GM12878 (cell line): ENCODE measurements at regions not wholly inside any gene's neighbourhood (a gene's known extent, or its start where the extent isn't known, plus 50 kb on each side); places are given as distances from the start of the nearest gene placed in this dataset.

Experiments
- ATAC-seq: fragments of 200-7000 bp; cut with Tn5 transposase; 3 replicates; pipeline ENCODE4 v1.9.1; 2020; ENCODE audit warnings: mild to moderate bottlenecking, moderate library complexity
- BruUV-seq: library from RNA; stranded (reverse); fragments of 400-500 nt; replicated peaks from 2 replicates; lab custom pipeline; 2021; lab: Mats Ljungman, UMichigan
- CTCF ChIA-PET: fragments of 300-600 bp; sonication (Branson Sonifier 250); formaldehyde crosslinking; extraction: SDS; loops from one replicate; lab custom pipeline; 2021; ENCODE audit warnings: inconsistent platforms; lab: Yijun Ruan, JAX
- POLR2A ChIA-PET: fragments of 350-600 bp; formaldehyde crosslinking; extraction: SDS; loops from one replicate; lab custom pipeline; 2021; ENCODE audit warnings: inconsistent platforms; lab: Charles Lee
- RAD21 ChIA-PET: fragments of 300-600 bp; sonication (Branson Sonifier 250); formaldehyde crosslinking; loops from one replicate; lab custom pipeline; 2023; ENCODE audit warnings: antibody characterized with exemption; ENCODE audit not compliant: unreplicated experiment; lab: Charles Lee
- SMC1A ChIA-PET: fragments of 300-600 bp; sonication (Branson Sonifier 250); formaldehyde crosslinking; loops from one replicate; lab custom pipeline; 2023; ENCODE audit not compliant: unreplicated experiment, uncharacterized antibody; lab: Charles Lee
- DNase-seq: peaks from one replicate; pipeline ENCODE4 v3.0.0-alpha.2; 2011; ENCODE audit warnings: low read depth, low spot score
- FAIRE-seq: peaks from 3 replicates; lab custom pipeline; 2011; peaks lifted over from hg19 to GRCh38; lab: Jason Lieb, UNC
- H2AFZ ChIP-seq: 2 replicates; pipeline ENCODE4 v1.6.0; 2011; ENCODE audit warnings: low read depth, low read length, control low read depth; ENCODE audit not compliant: control insufficient read depth
- H3K27ac ChIP-seq: 2 replicates; pipeline ENCODE4 v1.5.1; 2011; ENCODE audit warnings: control low read depth; ENCODE audit not compliant: control insufficient read depth, insufficient read depth
- H3K27me3 ChIP-seq, 2 experiments: replicated peaks in 1 of 2; 2 replicates each; pipeline versions ENCODE4 v1.6.0 to v1.6.1; 2011; ENCODE audit warnings: low read length in 1 of 2; ENCODE audit not compliant: control insufficient read depth in 2 of 2, insufficient read depth in 2 of 2
- H3K36me3 ChIP-seq, 2 experiments: 2 replicates each; pipeline ENCODE4 v1.5.1; 2011; ENCODE audit warnings: low read length in 1 of 2; ENCODE audit not compliant: control insufficient read depth in 2 of 2, insufficient read depth in 2 of 2
- H3K4me1 ChIP-seq: 2 replicates; pipeline ENCODE4 v1.6.1; 2011; ENCODE audit warnings: mild to moderate bottlenecking, low read length, moderate library complexity, mixed read lengths; ENCODE audit not compliant: control insufficient read depth, insufficient read depth
- H3K4me2 ChIP-seq: 2 replicates; pipeline ENCODE4 v1.6.0; 2011; ENCODE audit warnings: control low read depth; ENCODE audit not compliant: control insufficient read depth, insufficient read depth
- H3K4me3 ChIP-seq: fragments of 200-600 bp; sonication (generic); 2 replicates; pipeline ENCODE4 v1.5.1; 2016
- H3K79me2 ChIP-seq: 2 replicates; pipeline ENCODE4 v1.6.0; 2011; ENCODE audit warnings: low read length; ENCODE audit not compliant: control insufficient read depth, insufficient read depth
- H3K9ac ChIP-seq: 2 replicates; pipeline ENCODE4 v1.8.0; 2011; ENCODE audit warnings: low read length, control low read depth, mixed read lengths; ENCODE audit not compliant: control insufficient read depth, insufficient read depth
- H3K9me3 ChIP-seq: replicated peaks from 3 replicates; pipeline ENCODE4 v1.5.1; 2011; ENCODE audit warnings: mild to moderate bottlenecking, low read length; ENCODE audit not compliant: control insufficient read depth, insufficient read depth
- H4K20me1 ChIP-seq: 2 replicates; pipeline ENCODE4 v1.6.0; 2011; ENCODE audit not compliant: control insufficient read depth, insufficient read depth
- CBFB ChIP-seq: IDR thresholded peaks from 2 replicates; pipeline ENCODE4 v1.6.1; 2016; ENCODE audit warnings: antibody characterized with exemption, low read depth
- HDAC2 ChIP-seq: fragments of 200-600 bp; sonication (generic); IDR thresholded peaks from 2 replicates; pipeline ENCODE4 v1.6.1; 2017
- NFYA ChIP-seq: IDR thresholded peaks from 2 replicates; pipeline ENCODE4 v1.6.1; 2011; ENCODE audit warnings: low read depth, mild to moderate bottlenecking, low read length, improper control_type of control experiment, borderline replicate concordance
- POLR2AphosphoS2 ChIP-seq: IDR thresholded peaks from 2 replicates; pipeline ENCODE4 v1.6.1; 2011; ENCODE audit warnings: low read depth, mild to moderate bottlenecking, low read length, improper control_type of control experiment, moderate library complexity
- RFX5 ChIP-seq: IDR thresholded peaks from 2 replicates; pipeline ENCODE4 v1.6.1; 2011; ENCODE audit warnings: low read depth, low read length, improper control_type of control experiment
- SMAD5 ChIP-seq: IDR thresholded peaks from 2 replicates; pipeline ENCODE4 v1.6.1; 2016; ENCODE audit warnings: antibody characterized with exemption, low read depth
- SPI1 ChIP-seq: IDR thresholded peaks from 2 replicates; pipeline ENCODE4 v1.6.1; 2011; ENCODE audit warnings: low read depth, mild to moderate bottlenecking, low read length, moderate library complexity, borderline replicate concordance; ENCODE audit not compliant: insufficient read depth
- SREBF2 ChIP-seq: IDR thresholded peaks from 2 replicates; pipeline ENCODE4 v1.6.1; 2012; ENCODE audit warnings: mild to moderate bottlenecking, low read length
- ZSCAN29 ChIP-seq: fragments of 450-650 bp; IDR thresholded peaks from 2 replicates; pipeline ENCODE4 v1.6.1; 2017; ENCODE audit warnings: mild to moderate bottlenecking, moderate library complexity
- WGBS: methylation state at CpG from one replicate; pipeline ENCODE4 v1.1.6; 2016; ENCODE audit warnings: low lambda C conversion rate; ENCODE audit not compliant: insufficient replicate concordance, insufficient coverage; ENCODE audit errors: missing lambda C conversion rate; 5-methylcytosine and 5-hydroxymethylcytosine counted together
- in situ Hi-C: fragments of 300-500 bp; cut with MboI; formaldehyde crosslinking; loops from 9 replicates; pipeline ENCODE4 v1.14.3; 2018; ENCODE audit warnings: mixed read lengths
- intact Hi-C: fragments of 100-400 bp; cut with micrococcal nuclease; formaldehyde crosslinking; loops from one replicate; pipeline ENCODE4 v1.14.2; 2022; ENCODE audit not compliant: unreplicated experiment
- TF ChIP-seq, protein P1 (sequence below): fragments of 450-650 bp; IDR thresholded peaks from 2 replicates; pipeline ENCODE4 v1.6.1; 2017; ENCODE audit warnings: mild to moderate bottlenecking
- TF ChIP-seq, protein P2 (sequence below): fragments of 450-650 bp; IDR thresholded peaks from 2 replicates; pipeline ENCODE4 v1.6.1; 2017; ENCODE audit warnings: mild to moderate bottlenecking, low read depth, inconsistent platforms; ENCODE audit not compliant: poor library complexity, severe bottlenecking
- TF ChIP-seq, protein P3 (sequence below): IDR thresholded peaks from 2 replicates; pipeline ENCODE4 v1.6.1; 2011; ENCODE audit warnings: low read depth, mild to moderate bottlenecking, low read length, moderate library complexity, borderline replicate concordance; ENCODE audit errors: extremely low read depth
- TF ChIP-seq, protein P4 (sequence below): fragments of 450-650 bp; IDR thresholded peaks from 2 replicates; pipeline ENCODE4 v1.6.1; 2018; ENCODE audit warnings: mild to moderate bottlenecking, low read depth, moderate library complexity; ENCODE audit not compliant: partially characterized antibody
- TF ChIP-seq, protein P5 (sequence below): fragments of 150-350 bp; IDR thresholded peaks from 2 replicates; pipeline ENCODE4 v1.6.1; 2016; ENCODE audit warnings: low read depth, low read length

DNA sequence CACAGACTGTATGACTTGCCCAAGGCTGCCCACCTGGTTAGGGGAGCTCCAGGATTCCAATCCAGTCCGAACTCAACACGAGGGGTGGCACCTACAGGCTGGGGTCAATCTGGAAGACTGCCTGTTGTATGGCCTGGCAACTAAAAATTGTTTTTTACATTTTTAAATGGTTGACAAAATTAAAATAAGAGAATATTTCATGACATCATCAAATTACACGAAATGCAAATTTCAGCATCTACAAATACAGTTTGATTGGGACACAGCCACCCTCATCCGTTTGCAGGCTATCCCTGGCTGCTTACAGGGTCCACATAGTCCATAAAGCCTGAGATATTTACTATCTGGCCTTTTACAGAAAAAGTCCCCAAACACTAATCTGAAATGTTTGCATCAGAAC is 235.9 kb upstream of the GMDS start:
- TF ChIP-seq, protein P1, sequence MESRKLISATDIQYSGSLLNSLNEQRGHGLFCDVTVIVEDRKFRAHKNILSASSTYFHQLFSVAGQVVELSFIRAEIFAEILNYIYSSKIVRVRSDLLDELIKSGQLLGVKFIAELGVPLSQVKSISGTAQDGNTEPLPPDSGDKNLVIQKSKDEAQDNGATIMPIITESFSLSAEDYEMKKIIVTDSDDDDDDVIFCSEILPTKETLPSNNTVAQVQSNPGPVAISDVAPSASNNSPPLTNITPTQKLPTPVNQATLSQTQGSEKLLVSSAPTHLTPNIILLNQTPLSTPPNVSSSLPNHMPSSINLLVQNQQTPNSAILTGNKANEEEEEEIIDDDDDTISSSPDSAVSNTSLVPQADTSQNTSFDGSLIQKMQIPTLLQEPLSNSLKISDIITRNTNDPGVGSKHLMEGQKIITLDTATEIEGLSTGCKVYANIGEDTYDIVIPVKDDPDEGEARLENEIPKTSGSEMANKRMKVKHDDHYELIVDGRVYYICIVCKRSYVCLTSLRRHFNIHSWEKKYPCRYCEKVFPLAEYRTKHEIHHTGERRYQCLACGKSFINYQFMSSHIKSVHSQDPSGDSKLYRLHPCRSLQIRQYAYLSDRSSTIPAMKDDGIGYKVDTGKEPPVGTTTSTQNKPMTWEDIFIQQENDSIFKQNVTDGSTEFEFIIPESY: no peak
- TF ChIP-seq POLR2AphosphoS2 (no peak), SPI1 (no peak), SREBF2 (no peak), RFX5 (no peak), SMAD5 (no peak), HDAC2 (no peak), CBFB (no peak), ZSCAN29 (no peak), NFYA (no peak)
- TF ChIP-seq, protein P2, sequence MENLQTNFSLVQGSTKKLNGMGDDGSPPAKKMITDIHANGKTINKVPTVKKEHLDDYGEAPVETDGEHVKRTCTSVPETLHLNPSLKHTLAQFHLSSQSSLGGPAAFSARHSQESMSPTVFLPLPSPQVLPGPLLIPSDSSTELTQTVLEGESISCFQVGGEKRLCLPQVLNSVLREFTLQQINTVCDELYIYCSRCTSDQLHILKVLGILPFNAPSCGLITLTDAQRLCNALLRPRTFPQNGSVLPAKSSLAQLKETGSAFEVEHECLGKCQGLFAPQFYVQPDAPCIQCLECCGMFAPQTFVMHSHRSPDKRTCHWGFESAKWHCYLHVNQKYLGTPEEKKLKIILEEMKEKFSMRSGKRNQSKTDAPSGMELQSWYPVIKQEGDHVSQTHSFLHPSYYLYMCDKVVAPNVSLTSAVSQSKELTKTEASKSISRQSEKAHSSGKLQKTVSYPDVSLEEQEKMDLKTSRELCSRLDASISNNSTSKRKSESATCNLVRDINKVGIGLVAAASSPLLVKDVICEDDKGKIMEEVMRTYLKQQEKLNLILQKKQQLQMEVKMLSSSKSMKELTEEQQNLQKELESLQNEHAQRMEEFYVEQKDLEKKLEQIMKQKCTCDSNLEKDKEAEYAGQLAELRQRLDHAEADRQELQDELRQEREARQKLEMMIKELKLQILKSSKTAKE: no peak
- TF ChIP-seq, protein P3, sequence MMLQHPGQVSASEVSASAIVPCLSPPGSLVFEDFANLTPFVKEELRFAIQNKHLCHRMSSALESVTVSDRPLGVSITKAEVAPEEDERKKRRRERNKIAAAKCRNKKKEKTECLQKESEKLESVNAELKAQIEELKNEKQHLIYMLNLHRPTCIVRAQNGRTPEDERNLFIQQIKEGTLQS: no peak
- TF ChIP-seq, protein P4, sequence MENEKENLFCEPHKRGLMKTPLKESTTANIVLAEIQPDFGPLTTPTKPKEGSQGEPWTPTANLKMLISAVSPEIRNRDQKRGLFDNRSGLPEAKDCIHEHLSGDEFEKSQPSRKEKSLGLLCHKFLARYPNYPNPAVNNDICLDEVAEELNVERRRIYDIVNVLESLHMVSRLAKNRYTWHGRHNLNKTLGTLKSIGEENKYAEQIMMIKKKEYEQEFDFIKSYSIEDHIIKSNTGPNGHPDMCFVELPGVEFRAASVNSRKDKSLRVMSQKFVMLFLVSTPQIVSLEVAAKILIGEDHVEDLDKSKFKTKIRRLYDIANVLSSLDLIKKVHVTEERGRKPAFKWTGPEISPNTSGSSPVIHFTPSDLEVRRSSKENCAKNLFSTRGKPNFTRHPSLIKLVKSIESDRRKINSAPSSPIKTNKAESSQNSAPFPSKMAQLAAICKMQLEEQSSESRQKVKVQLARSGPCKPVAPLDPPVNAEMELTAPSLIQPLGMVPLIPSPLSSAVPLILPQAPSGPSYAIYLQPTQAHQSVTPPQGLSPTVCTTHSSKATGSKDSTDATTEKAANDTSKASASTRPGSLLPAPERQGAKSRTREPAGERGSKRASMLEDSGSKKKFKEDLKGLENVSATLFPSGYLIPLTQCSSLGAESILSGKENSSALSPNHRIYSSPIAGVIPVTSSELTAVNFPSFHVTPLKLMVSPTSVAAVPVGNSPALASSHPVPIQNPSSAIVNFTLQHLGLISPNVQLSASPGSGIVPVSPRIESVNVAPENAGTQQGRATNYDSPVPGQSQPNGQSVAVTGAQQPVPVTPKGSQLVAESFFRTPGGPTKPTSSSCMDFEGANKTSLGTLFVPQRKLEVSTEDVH: no peak
- TF ChIP-seq, protein P5, sequence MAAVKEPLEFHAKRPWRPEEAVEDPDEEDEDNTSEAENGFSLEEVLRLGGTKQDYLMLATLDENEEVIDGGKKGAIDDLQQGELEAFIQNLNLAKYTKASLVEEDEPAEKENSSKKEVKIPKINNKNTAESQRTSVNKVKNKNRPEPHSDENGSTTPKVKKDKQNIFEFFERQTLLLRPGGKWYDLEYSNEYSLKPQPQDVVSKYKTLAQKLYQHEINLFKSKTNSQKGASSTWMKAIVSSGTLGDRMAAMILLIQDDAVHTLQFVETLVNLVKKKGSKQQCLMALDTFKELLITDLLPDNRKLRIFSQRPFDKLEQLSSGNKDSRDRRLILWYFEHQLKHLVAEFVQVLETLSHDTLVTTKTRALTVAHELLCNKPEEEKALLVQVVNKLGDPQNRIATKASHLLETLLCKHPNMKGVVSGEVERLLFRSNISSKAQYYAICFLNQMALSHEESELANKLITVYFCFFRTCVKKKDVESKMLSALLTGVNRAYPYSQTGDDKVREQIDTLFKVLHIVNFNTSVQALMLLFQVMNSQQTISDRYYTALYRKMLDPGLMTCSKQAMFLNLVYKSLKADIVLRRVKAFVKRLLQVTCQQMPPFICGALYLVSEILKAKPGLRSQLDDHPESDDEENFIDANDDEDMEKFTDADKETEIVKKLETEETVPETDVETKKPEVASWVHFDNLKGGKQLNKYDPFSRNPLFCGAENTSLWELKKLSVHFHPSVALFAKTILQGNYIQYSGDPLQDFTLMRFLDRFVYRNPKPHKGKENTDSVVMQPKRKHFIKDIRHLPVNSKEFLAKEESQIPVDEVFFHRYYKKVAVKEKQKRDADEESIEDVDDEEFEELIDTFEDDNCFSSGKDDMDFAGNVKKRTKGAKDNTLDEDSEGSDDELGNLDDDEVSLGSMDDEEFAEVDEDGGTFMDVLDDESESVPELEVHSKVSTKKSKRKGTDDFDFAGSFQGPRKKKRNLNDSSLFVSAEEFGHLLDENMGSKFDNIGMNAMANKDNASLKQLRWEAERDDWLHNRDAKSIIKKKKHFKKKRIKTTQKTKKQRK: no peak
- in situ Hi-C loops (no loop called here), intact Hi-C loops (no loop called here)
- H3K4me2 ChIP-seq: no peak overlapping the region
- WGBS: 8% methylated on average over 4 of the region's 4 CpGs
- no peak overlapping the region for H3K27ac ChIP-seq
- H3K36me3 ChIP-seq: no peaks in the 10 kb centered on the region
- H2AFZ ChIP-seq: no peak overlapping the region
- ChIA-PET SMC1A (interaction anchor here (1.3 kb wide), 1 partner anchor 8 kb away, joined by 4 read pairs; no protein-coding TSS in a partner anchor), CTCF (no interaction called here), POLR2A (no interaction called here), RAD21 (no interaction called here)
- ATAC-seq: no peak
- FAIRE-seq: no peak
- H3K27me3 ChIP-seq: no peaks in the 10 kb centered on the region; a peak in 2 of 4 replicates
- no peaks in the 10 kb centered on the region; the same call in 2 of the 3 replicates for H3K9me3 ChIP-seq
- H4K20me1 ChIP-seq: no peaks in the 10 kb centered on the region
- no TSS peak for BruUV-seq
- no peak overlapping the region for H3K4me3 ChIP-seq
- H3K79me2 ChIP-seq: no peaks in the 10 kb centered on the region
- no peak for DNase-seq
- no peaks in the 10 kb centered on the region for H3K4me1 ChIP-seq
- H3K9ac ChIP-seq: no peak overlapping the region
